Gastrocnemius medialis (tissue), 4 donors: ENCODE measurements at regions not wholly inside any gene's neighbourhood (a gene's known extent, or its start where the extent isn't known, plus 50 kb on each side); places are given as distances from the start of the nearest gene placed in this dataset.

ENCODE experiments used
- POLR2A ChIP-seq, 2 donors: fragments of 450-650 bp; IDR thresholded peaks; one replicate each; pipeline ENCODE4 v1.6.1; 2017; ENCODE audit warnings: antibody characterized with exemption in 2 of 2, mild to moderate bottlenecking in 2 of 2, moderate library complexity in 2 of 2
- TF ChIP-seq, protein P1 (sequence below), 5 experiments: fragments of 450-650 bp in 3 of 5; fragments of 200-600 bp in 2 of 5; sonication (generic) in 2 of 5; IDR thresholded peaks in 4 of 5; conservative IDR thresholded peaks in 1 of 5; 1 replicate in 4 of 5; 2 replicates in 1 of 5; pipeline ENCODE4 v1.5.1; 2016 to 2019; ENCODE audit warnings: antibody characterized with exemption in 5 of 5, mild to moderate bottlenecking in 3 of 5, moderate library complexity in 3 of 5

DNA sequence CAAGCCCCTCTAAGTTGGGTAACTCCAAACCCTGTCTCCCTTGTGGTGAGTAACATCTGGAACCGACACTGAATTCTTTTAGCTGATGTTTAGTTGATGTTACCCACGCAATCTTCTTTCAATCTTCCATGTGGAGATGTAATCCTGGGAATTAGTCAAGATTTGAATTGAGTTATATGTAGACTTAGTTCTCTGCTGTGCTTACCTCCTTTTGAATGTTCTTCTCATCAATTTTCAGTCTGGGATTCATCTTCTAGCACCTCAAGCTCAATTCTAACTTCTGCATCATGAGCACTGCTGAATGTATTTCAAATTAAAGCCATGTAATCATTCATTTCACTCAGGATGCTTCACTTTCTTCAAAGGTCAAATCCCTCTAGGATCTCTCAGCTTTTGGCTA lies 270.6 kb downstream of the FAM170A start:
- TF ChIP-seq, protein P1, sequence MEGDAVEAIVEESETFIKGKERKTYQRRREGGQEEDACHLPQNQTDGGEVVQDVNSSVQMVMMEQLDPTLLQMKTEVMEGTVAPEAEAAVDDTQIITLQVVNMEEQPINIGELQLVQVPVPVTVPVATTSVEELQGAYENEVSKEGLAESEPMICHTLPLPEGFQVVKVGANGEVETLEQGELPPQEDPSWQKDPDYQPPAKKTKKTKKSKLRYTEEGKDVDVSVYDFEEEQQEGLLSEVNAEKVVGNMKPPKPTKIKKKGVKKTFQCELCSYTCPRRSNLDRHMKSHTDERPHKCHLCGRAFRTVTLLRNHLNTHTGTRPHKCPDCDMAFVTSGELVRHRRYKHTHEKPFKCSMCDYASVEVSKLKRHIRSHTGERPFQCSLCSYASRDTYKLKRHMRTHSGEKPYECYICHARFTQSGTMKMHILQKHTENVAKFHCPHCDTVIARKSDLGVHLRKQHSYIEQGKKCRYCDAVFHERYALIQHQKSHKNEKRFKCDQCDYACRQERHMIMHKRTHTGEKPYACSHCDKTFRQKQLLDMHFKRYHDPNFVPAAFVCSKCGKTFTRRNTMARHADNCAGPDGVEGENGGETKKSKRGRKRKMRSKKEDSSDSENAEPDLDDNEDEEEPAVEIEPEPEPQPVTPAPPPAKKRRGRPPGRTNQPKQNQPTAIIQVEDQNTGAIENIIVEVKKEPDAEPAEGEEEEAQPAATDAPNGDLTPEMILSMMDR (IDR thresholded peaks at IDR 0.05 in 4 of 5, conservative IDR thresholded peaks at IDR 0.05 in 1 of 5): no peak
- no peak for TF ChIP-seq POLR2A (IDR thresholded peaks at IDR 0.05)
